GM12873 (cell line): ENCODE measurements at regions not wholly inside any gene's neighbourhood (a gene's known extent, or its start where the extent isn't known, plus 50 kb on each side); places are given as distances from the start of the nearest gene placed in this dataset.

Source experiments
- TF ChIP-seq, protein P1 (sequence below): IDR thresholded peaks from 2 replicates; pipeline ENCODE4 v1.5.1; 2012; ENCODE audit warnings: low read depth, mild to moderate bottlenecking, moderate library complexity, low read length, control low read depth; ENCODE audit not compliant: insufficient read depth; ENCODE audit errors: missing control alignments

DNA sequence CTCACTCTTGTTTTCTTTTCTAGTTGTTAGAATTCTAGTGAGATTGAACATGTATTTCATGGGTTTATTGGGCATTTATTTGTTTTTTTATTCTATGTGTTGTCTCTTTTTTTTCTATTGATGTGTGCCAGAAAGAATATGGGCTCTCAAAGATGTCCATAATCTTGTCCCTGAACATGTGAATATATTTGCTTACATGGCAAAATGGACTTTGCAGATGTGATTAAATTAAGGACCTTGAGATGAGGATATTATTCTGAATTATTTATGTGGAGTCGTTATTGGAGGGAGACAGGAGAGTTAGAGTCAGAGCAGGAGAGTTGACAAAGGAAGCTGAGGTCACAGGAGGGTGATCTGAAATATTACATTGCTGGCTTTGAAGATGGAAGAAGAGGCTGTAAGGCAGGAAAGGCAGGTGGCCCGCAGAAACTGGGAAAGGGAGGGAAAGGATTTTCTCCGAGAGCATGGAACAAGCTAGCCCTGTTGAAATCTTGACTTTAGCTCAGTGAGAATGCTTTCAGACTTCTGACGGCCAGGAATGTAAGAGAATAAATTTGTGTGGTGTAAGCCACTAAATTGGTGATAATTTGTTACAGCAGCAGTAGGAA, 82.8 kb downstream of the NABP1 start:
- TF ChIP-seq, protein P1, sequence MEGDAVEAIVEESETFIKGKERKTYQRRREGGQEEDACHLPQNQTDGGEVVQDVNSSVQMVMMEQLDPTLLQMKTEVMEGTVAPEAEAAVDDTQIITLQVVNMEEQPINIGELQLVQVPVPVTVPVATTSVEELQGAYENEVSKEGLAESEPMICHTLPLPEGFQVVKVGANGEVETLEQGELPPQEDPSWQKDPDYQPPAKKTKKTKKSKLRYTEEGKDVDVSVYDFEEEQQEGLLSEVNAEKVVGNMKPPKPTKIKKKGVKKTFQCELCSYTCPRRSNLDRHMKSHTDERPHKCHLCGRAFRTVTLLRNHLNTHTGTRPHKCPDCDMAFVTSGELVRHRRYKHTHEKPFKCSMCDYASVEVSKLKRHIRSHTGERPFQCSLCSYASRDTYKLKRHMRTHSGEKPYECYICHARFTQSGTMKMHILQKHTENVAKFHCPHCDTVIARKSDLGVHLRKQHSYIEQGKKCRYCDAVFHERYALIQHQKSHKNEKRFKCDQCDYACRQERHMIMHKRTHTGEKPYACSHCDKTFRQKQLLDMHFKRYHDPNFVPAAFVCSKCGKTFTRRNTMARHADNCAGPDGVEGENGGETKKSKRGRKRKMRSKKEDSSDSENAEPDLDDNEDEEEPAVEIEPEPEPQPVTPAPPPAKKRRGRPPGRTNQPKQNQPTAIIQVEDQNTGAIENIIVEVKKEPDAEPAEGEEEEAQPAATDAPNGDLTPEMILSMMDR = no peak

DNA sequence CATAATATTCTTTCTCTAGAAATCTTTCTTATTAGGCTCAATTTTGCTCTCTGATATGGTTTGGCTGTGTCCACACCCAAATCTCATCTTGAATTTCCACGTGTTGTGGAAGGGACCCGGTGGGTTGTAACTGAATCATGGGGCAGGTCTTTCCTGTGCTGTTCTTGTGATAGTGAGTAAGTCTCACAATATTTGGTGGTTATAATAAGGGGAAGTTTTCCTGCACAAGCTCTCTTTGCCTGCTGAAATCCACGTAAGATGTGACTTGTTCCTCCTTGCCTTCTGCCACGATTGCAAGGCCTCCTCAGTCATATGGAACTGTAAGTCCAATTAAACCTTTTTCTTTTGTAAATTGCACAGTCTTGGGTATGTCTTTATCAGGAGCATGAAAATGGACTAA, 73.8 kb downstream of the CAVIN2 start:
- TF ChIP-seq, protein P1 = no peak

DNA sequence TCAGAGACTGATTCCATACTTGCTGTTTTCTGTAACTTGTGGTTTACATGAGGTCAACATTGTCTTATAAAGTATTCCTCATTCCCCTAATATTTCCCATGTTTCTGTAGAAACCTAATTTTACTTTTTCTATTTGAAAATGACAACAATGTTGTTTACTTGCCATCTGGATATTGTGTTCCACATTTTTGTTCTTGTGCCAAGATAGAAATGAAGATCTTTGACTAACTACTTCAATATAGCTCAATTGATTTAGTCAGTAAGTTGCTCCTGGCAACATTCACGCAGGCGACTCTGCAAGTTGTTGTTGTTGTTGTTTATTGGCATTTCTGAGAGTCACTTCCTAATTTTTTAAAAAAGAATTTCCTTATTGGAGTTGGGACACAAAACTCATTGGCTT, 69.5 kb downstream of the CAVIN2 start:
- TF ChIP-seq, protein P1 = no peak

DNA sequence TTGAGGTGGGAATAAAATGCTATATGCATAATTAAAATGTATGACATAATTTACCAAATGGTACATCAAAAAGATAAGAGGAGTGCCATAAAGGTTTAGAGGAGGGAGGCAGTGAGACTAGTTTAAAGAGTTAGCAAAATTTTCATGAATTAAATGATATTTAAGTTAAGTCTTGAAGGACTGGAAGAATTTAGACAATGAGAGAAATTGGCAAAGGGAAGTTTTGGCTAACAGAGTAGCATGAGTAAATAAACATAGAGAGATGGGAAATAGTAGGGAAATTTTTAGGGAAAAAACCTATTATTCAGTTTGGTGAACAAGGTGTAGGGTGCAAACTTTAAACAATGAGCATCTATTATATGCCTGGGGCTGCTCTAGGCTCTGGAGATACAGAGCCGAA, 68.8 kb downstream of the CAVIN2 start:
- TF ChIP-seq, protein P1 = no peak

DNA sequence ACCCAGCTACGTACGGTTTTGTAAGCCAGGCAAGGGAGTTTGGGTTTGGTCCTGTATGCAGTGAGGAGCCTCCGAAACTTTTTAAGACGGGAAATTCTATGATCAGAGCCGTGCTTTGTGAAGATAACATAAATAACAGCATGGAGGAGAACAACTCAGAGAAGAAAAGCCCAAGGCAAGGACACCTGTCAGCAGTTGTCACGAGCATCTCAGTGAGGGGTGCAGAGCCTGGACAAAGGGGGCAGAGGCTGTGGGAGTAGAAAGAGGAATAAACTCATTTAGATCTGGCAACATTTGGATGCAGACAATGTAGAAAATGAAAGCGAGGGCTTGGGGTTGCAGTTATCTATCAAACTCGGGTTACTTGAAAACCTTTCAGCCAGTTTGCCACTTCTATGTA, 64.5 kb downstream of the CAVIN2 start:
- TF ChIP-seq, protein P1 = no peak

DNA sequence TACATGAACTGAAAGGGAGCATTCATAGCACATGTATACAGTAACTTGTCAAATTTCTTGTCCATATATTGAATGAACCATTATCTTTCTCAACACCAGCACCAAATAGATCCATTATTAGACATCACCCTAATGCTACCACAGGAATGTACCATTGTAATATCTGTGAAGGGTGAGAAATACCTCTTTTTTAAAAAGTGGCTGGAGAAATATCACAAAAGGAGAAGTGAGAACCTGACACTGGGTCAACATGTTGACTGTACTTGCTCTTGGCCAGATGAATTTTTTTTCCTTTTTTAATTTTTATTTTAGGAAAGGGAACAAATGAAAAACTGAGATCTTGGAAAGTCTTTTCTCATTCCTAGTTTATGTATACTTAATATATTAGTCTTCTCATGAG, 63.5 kb downstream of the CAVIN2 start:
- TF ChIP-seq, protein P1 = no peak
